Liver (tissue), 7 donors: ENCODE measurements at regions not wholly inside any gene's neighbourhood (a gene's known extent, or its start where the extent isn't known, plus 50 kb on each side); places are given as distances from the start of the nearest gene placed in this dataset.

ENCODE experiments used
- DNase-seq: peaks from one replicate; pipeline ENCODE4 v3.0.0-alpha.2; 2017; ENCODE audit warnings: low spot score
- H3K27ac ChIP-seq, 2 donors: one replicate each; pipeline ENCODE4 v1.7.0; 2013; ENCODE audit warnings: inconsistent platforms in 2 of 2, low read length in 2 of 2, control low read depth in 1 of 2, low read depth in 1 of 2, mild to moderate bottlenecking in 1 of 2
- H3K27me3 ChIP-seq, 4 donors: one replicate each; pipeline versions ENCODE4 v1.6.1 to v1.7.0; 2013; ENCODE audit warnings: low read length in 3 of 4, inconsistent platforms in 1 of 4, mild to moderate bottlenecking in 1 of 4, moderate library complexity in 1 of 4; ENCODE audit not compliant: control insufficient read depth in 4 of 4, insufficient read depth in 4 of 4
- H3K36me3 ChIP-seq, 4 donors: one replicate each; pipeline versions ENCODE4 v1.6.1 to v1.7.0; 2013; ENCODE audit warnings: low read length in 3 of 4, mild to moderate bottlenecking in 3 of 4, low read depth in 1 of 4, moderate library complexity in 1 of 4; ENCODE audit not compliant: control insufficient read depth in 4 of 4, insufficient read depth in 3 of 4
- H3K4me1 ChIP-seq, 4 donors: one replicate each; pipeline versions ENCODE4 v1.6.1 to v1.7.0; 2013; ENCODE audit warnings: low read length in 3 of 4, mild to moderate bottlenecking in 3 of 4, moderate library complexity in 1 of 4; ENCODE audit not compliant: control insufficient read depth in 4 of 4, insufficient read depth in 4 of 4
- H3K4me3 ChIP-seq, 3 donors: one replicate each; pipeline versions ENCODE4 v1.6.1 to v1.7.0; 2013; ENCODE audit warnings: low read length in 3 of 3, control low read depth in 1 of 3, low read depth in 1 of 3, mild to moderate bottlenecking in 1 of 3
- H3K9ac ChIP-seq, 2 donors: one replicate each; pipeline ENCODE4 v1.7.0; 2013; ENCODE audit warnings: low read length in 2 of 2, mild to moderate bottlenecking in 2 of 2, moderate library complexity in 2 of 2, control low read depth in 1 of 2, low read depth in 1 of 2
- H3K9me3 ChIP-seq, 4 donors: one replicate each; pipeline versions ENCODE4 v1.6.1 to v1.7.0; 2013; ENCODE audit warnings: low read length in 3 of 4; ENCODE audit not compliant: control insufficient read depth in 4 of 4
- EGR1 ChIP-seq, 2 donors: IDR thresholded peaks; 2 replicates each; pipeline ENCODE4 v1.6.1; 2016 to 2018; ENCODE audit warnings: antibody characterized with exemption in 2 of 2, low read depth in 2 of 2
- FOXA2 ChIP-seq: IDR thresholded peaks from 2 replicates; pipeline ENCODE4 v1.6.1; 2016; ENCODE audit warnings: antibody characterized with exemption
- HNF4G ChIP-seq: IDR thresholded peaks from 2 replicates; pipeline ENCODE4 v1.6.1; 2016; ENCODE audit warnings: antibody characterized with exemption
- JUND ChIP-seq, 2 donors: IDR thresholded peaks; 2 replicates each; pipeline ENCODE4 v1.6.1; 2016; ENCODE audit warnings: antibody characterized with exemption in 2 of 2
- MAX ChIP-seq: IDR thresholded peaks from 2 replicates; pipeline ENCODE4 v1.6.1; 2016; ENCODE audit warnings: antibody characterized with exemption
- RAD21 ChIP-seq, 2 donors: IDR thresholded peaks; 2 replicates each; pipeline ENCODE4 v1.6.1; 2016; ENCODE audit warnings: antibody characterized with exemption in 2 of 2, mild to moderate bottlenecking in 2 of 2
- REST ChIP-seq: IDR thresholded peaks from 2 replicates; pipeline ENCODE4 v1.6.1; 2016; ENCODE audit warnings: antibody characterized with exemption, mild to moderate bottlenecking
- RXRA ChIP-seq, 2 donors: IDR thresholded peaks; 2 replicates each; pipeline ENCODE4 v1.6.1; 2017 to 2018; ENCODE audit warnings: antibody characterized with exemption in 2 of 2, mild to moderate bottlenecking in 1 of 2
- SP1 ChIP-seq: IDR thresholded peaks from 2 replicates; pipeline ENCODE4 v1.6.1; 2018; ENCODE audit warnings: antibody characterized with exemption, mild to moderate bottlenecking
- TAF1 ChIP-seq: conservative IDR thresholded peaks from 2 replicates; pipeline ENCODE4 v1.6.1; 2016; ENCODE audit warnings: antibody characterized with exemption, mild to moderate bottlenecking
- YY1 ChIP-seq: IDR thresholded peaks from 2 replicates; pipeline ENCODE4 v1.6.1; 2016; ENCODE audit warnings: antibody characterized with exemption, mild to moderate bottlenecking
- WGBS: extraction: QIAGEN DNeasy Blood & Tissue Kit; methylation state at CpG from one replicate; pipeline ENCODE4 v1.1.7; 2013; 5-methylcytosine and 5-hydroxymethylcytosine counted together
- donor health status: healthy.
- donor health status: healthy.
- donor health status: healthy.
- donor health status: healthy.

- Histone ChIP-seq H3K27ac (no peak overlapping the region), H3K4me1 (no peaks in the 10 kb centered on the region), H3K36me3 (no peaks in the 10 kb centered on the region), H3K9me3 (no peaks in the 10 kb centered on the region), H3K9ac (no peak overlapping the region), H3K27me3 (no peaks in the 10 kb centered on the region), H3K4me3 (no peak overlapping the region)
- TF ChIP-seq YY1 (no peak), REST (no peak), RXRA (IDR thresholded peaks at IDR 0.05) (no peak)
- no peak for DNase-seq
- 89% methylated on average over 29 of the region's 29 CpGs for WGBS
These were observed 102.7 kb downstream of the RNASET2 start for GRCh38 chr6:166853371-166854325.

DNA sequence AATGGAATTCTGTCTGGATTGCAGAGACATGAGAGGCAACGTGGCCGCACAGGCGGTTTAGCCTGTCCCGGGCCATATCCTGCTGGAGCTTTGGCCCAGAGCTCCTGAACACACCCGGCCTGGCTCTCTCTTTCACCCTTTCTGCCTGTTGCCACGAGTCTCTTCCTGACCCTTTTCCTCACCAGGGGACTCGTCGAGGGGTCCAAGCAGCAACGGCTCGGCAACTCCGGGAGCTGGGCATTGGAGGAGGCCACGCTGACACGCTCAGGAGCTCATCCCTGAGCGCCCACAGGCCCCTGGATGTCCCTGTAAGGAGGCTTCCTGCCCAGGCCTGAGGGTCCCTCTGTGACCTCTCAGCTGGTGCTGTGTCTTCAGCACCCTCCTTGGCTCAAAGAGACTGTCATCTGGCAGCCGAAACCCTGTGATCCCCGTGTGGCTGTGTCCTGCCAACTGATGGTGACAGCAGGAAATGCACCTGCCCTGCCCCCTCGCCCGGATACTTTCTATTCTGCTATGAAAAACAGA, 103.8 kb downstream of the RNASET2 start:
- Histone ChIP-seq H3K9ac (no peak overlapping the region), H3K4me3 (no peak overlapping the region), H3K36me3 (no peaks in the 10 kb centered on the region), H3K4me1 (no peaks in the 10 kb centered on the region), H3K27me3 (no peaks in the 10 kb centered on the region), H3K27ac (no peak overlapping the region), H3K9me3 (no peaks in the 10 kb centered on the region)
- DNase-seq: no peak
- WGBS: 80% methylated on average over 18 of the region's 18 CpGs
- TF ChIP-seq EGR1 (IDR thresholded peaks at IDR 0.05; ENCODE audit: low read depth in 2 of 2) (no peak), RAD21 (IDR thresholded peaks at IDR 0.05) (no peak), FOXA2 (no peak), JUND (IDR thresholded peaks at IDR 0.05) (no peak), HNF4G (no peak), REST (no peak), MAX (no peak), TAF1 (no peak), SP1 (no peak)
